IPS-18a (cell line): ENCODE measurements at regions not wholly inside any gene's neighbourhood (a gene's known extent, or its start where the extent isn't known, plus 50 kb on each side); places are given as distances from the start of the nearest gene placed in this dataset.
A peak's percentile ranks its signal among the peaks of the same experiment; 100 is the strongest.

Experiments
- H3K27ac ChIP-seq: one replicate; pipeline ENCODE4 v1.5.1; 2013; ENCODE audit warnings: low read length
- H3K27me3 ChIP-seq: one replicate; pipeline ENCODE4 v1.6.1; 2013; ENCODE audit warnings: mild to moderate bottlenecking, low read length; ENCODE audit not compliant: control insufficient read depth, insufficient read depth
- H3K36me3 ChIP-seq: one replicate; pipeline ENCODE4 v1.6.1; 2013; ENCODE audit warnings: low read depth, low read length; ENCODE audit not compliant: control insufficient read depth
- H3K4me1 ChIP-seq: one replicate; pipeline ENCODE4 v1.6.1; 2013; ENCODE audit warnings: low read depth, low read length; ENCODE audit not compliant: control insufficient read depth
- H3K4me3 ChIP-seq: one replicate; pipeline ENCODE4 v1.5.1; 2013; ENCODE audit warnings: low read length
- H3K9ac ChIP-seq: one replicate; pipeline ENCODE4 v1.6.1; 2013; ENCODE audit warnings: mild to moderate bottlenecking, low read length, moderate library complexity
- H3K9me3 ChIP-seq: one replicate; pipeline ENCODE4 v1.6.1; 2013; ENCODE audit warnings: low read depth, low read length; ENCODE audit not compliant: control insufficient read depth

GRCh38 chr12:70045036-70045435 is 198.2 kb upstream of the CNOT2 start:
- Histone ChIP-seq H3K9me3 (no peaks in the 10 kb centered on the region), H3K9ac (no peak overlapping the region), H3K27ac (no peak overlapping the region), H3K4me1 (no peaks in the 10 kb centered on the region), H3K27me3 (no peaks in the 10 kb centered on the region), H3K36me3 (no peaks in the 10 kb centered on the region), H3K4me3 (no peak overlapping the region)

DNA sequence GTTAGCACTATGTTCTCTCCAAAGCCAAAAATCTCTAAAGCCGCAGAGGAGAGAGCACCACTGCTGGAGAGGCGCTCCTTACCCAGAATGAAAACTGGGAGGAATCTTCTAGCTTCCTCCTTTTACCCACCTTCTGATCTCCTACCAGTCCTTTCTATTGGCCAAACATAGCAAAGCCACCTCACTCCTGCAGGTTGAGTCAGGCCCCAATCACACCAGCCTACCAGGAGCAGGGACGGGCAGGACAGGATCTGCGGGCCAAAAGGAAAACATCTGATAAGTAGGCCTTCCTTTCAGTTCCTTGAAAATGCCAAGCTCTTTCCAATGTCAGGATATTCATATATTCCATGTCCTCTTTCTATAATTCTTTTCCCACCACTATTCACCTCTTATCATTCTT is 197.7 kb upstream of the CNOT2 start:
- Histone ChIP-seq H3K27me3 (no peaks in the 10 kb centered on the region), H3K4me3 (no peak overlapping the region), H3K9me3 (no peaks in the 10 kb centered on the region), H3K9ac (no peak overlapping the region), H3K36me3 (no peaks in the 10 kb centered on the region), H3K4me1 (no peaks in the 10 kb centered on the region), H3K27ac (no peak overlapping the region)

GRCh38 chr12:70048521-70049250 is 194.5 kb upstream of the CNOT2 start:
- Histone ChIP-seq H3K27me3 (no peaks in the 10 kb centered on the region), H3K27ac (no peak overlapping the region), H3K4me1 (peaks cover 4% of the 10 kb centered on the region), H3K36me3 (no peaks in the 10 kb centered on the region), H3K9me3 (no peaks in the 10 kb centered on the region), H3K9ac (no peak overlapping the region), H3K4me3 (no peak overlapping the region)

DNA sequence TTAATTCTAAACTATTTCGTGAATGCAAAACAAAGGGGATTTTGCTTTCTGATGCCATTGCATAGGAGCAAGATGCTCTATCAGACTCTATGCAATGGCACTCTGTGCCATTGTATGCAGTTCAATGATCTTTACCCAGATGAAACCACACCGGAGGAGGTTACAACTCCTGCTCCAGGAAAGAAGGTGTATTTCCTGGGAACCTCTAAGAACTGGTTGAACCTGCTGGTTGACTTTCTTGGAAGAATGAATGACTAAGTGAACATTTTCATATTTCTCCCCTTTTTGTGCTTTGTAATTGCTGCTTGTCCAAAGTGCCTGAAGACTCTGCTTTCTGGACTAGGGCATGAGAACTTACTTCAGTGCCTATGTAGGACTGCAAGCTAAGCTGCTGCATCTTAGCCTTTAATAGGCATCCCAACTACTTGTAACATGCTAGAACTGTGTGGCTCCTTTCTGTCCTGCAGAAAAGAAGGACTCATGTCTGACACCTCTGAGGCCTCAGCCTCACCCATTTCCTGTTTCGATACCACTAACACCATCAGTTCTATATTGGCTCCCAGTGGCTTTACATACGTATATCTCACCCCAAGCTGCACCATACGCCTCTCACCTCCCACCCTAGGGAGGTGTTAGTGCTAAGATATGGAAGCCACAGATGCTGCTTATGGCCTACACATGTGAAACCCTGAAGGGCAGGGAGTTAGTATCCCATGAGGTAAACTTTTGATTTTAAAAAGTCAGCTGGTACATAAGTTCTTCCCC is 193.5 kb upstream of the CNOT2 start:
- no peaks in the 10 kb centered on the region for H3K36me3 ChIP-seq
- no peak overlapping the region for H3K9ac ChIP-seq
- no peak overlapping the region for H3K27ac ChIP-seq
- no peak overlapping the region for H3K4me3 ChIP-seq
- peaks cover 4% of the 10 kb centered on the region for H3K4me1 ChIP-seq
- no peaks in the 10 kb centered on the region for H3K27me3 ChIP-seq
- no peaks in the 10 kb centered on the region for H3K9me3 ChIP-seq

GRCh38 chr12:70052476-70052875 is 190.8 kb upstream of the CNOT2 start:
- no peak overlapping the region for H3K9ac ChIP-seq
- no peak overlapping the region for H3K4me3 ChIP-seq
- H3K27me3 ChIP-seq, result no peaks in the 10 kb centered on the region
- peaks cover 4% of the 10 kb centered on the region for H3K4me1 ChIP-seq
- no peaks in the 10 kb centered on the region for H3K36me3 ChIP-seq
- H3K9me3 ChIP-seq, result no peaks in the 10 kb centered on the region
- H3K27ac ChIP-seq, result no peak overlapping the region

DNA sequence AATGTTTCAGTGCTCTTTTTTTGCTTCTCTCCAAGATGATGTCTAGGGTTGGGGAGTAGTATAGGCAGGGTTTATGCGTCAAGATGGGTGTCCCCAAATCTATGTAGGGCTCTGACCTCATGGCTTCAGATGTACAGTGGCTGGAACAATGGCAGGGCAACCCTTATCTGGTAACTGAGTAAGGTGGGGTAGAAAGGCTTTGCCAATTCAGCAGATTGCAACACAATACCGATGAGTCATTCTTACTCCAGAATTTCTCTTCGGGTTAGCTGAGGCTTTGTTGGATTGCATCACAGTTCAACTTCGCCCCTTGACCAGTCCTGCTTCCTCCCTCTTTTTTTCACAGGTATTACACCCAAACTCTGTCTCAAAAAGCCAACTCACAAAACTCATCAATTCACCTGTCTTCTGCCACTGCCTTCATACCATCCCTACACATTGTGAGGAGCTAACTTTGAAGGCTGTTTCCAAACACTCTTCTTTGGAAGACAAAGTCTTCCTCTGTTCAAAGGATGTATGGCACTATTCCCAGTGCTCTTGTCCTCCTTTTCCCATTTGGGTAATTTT is 190.2 kb upstream of the CNOT2 start:
- Histone ChIP-seq H3K4me3 (no peak overlapping the region), H3K27ac (no peak overlapping the region), H3K27me3 (no peaks in the 10 kb centered on the region)

GRCh38 chr12:70059373-70059772 is 183.9 kb upstream of the CNOT2 start:
- H3K4me3 ChIP-seq, result no peak overlapping the region
- H3K27ac ChIP-seq, result no peak overlapping the region
- H3K9me3 ChIP-seq, result no peaks in the 10 kb centered on the region
- H3K27me3 ChIP-seq, result no peaks in the 10 kb centered on the region
- no peaks in the 10 kb centered on the region for H3K4me1 ChIP-seq
- no peak overlapping the region for H3K9ac ChIP-seq
- no peaks in the 10 kb centered on the region for H3K36me3 ChIP-seq

More for the DNA sequence above, 190.2 kb upstream of the CNOT2 start:
- Histone ChIP-seq H3K9ac (no peak overlapping the region), H3K4me1 (peaks cover 4% of the 10 kb centered on the region), H3K9me3 (no peaks in the 10 kb centered on the region), H3K36me3 (no peaks in the 10 kb centered on the region)

GRCh38 chr12:70060634-70061033 is 182.6 kb upstream of the CNOT2 start:
- Histone ChIP-seq H3K27me3 (no peaks in the 10 kb centered on the region), H3K9me3 (no peaks in the 10 kb centered on the region), H3K27ac (no peak overlapping the region), H3K4me1 (no peaks in the 10 kb centered on the region), H3K9ac (no peak overlapping the region), H3K36me3 (no peaks in the 10 kb centered on the region), H3K4me3 (no peak overlapping the region)

DNA sequence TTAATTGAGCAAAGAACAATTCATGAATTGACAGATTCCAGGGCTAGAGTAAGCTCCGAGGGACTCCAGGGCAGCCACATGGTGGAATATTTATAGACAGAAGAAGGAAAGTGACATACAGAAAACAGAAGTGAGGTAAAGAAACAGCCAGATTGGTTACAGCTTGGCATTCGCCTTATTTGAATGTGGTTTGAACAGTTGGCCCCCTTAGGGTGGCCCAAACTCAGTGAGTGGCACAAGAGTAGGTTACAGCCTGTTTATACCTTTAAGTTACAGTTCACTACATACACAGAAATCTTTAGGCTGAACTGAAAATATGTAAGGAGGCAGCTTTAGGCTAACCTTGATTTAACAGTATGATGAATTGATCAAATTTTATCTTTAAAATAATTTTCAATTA is 174.5 kb upstream of the CNOT2 start:
- Histone ChIP-seq H3K27me3 (no peaks in the 10 kb centered on the region), H3K36me3 (no peaks in the 10 kb centered on the region), H3K9me3 (no peaks in the 10 kb centered on the region), H3K4me3 (no peak overlapping the region), H3K4me1 (peaks cover 29% of the 10 kb centered on the region), H3K27ac (no peak overlapping the region), H3K9ac (no peak overlapping the region)

GRCh38 chr12:70069221-70070105 is 173.8 kb upstream of the CNOT2 start:
- peak overlapping the region; percentile 4 for H3K4me3 ChIP-seq
- H3K27ac ChIP-seq, result no peak overlapping the region
- H3K27me3 ChIP-seq, result no peaks in the 10 kb centered on the region
- no peak overlapping the region for H3K9ac ChIP-seq
- peaks cover 35% of the 10 kb centered on the region for H3K4me1 ChIP-seq
- no peaks in the 10 kb centered on the region for H3K36me3 ChIP-seq
- H3K9me3 ChIP-seq, result no peaks in the 10 kb centered on the region

DNA sequence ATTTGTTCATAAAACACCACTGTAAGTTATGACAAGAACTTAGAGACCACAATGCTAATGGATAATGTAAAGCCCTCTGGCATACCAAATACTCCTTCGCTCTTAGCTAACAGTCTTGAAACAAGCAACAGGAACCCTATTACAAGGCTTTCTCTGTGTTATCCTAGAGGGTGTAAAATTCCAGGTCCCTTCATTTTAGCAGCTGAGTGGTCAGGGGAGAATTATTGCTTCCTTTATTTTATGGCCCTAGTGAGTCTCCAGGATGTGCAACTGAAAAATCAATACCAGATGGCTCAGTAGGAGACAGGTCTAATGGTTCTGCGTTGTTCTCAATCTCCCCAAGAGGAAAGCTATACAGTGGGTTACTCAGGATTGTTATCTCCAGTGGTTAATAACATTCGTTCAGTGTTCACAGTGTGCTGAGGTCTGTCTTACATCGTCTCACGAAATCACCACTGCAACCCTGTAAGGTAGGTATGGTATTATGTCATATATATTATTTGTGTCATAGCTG is 172.7 kb upstream of the CNOT2 start:
- Histone ChIP-seq H3K36me3 (no peaks in the 10 kb centered on the region), H3K27ac (no peak overlapping the region), H3K4me3 (no peak overlapping the region), H3K4me1 (peaks cover 36% of the 10 kb centered on the region), H3K27me3 (no peaks in the 10 kb centered on the region), H3K9me3 (no peaks in the 10 kb centered on the region), H3K9ac (no peak overlapping the region)
